H1 (cell line): ENCODE measurements at regions not wholly inside any gene's neighbourhood (a gene's known extent, or its start where the extent isn't known, plus 50 kb on each side); places are given as distances from the start of the nearest gene placed in this dataset.

ENCODE experiments used
- CTCF ChIA-PET: fragments of 300-600 bp; sonication (Branson Sonifier 250); formaldehyde crosslinking; loops from one replicate; lab custom pipeline; 2021; ENCODE audit not compliant: partially characterized antibody; lab: Charles Lee
- POLR2A ChIA-PET: fragments of 300-600 bp; sonication (Branson Sonifier 250); formaldehyde crosslinking; loops from one replicate; lab custom pipeline; 2021; ENCODE audit warnings: inconsistent platforms; ENCODE audit not compliant: partially characterized antibody; lab: Charles Lee
- DNase-seq, 2 experiments: peaks; one replicate each; pipeline versions ENCODE4 v3.0.0 to v3.0.0-alpha.2; 2010 to 2022; ENCODE audit warnings: low spot score in 2 of 2, low read depth in 1 of 2, mixed read lengths in 1 of 2
- FAIRE-seq: peaks from 2 replicates; lab custom pipeline; 2011; peaks lifted over from hg19 to GRCh38; lab: Jason Lieb, UNC
- H2AFZ ChIP-seq: 2 replicates; pipeline ENCODE4 v1.8.1; 2012; ENCODE audit warnings: low read length, inconsistent platforms
- H2AK5ac ChIP-seq: 2 replicates; pipeline ENCODE4 v1.6.1; 2013; ENCODE audit warnings: low read depth, low read length
- H2BK120ac ChIP-seq: replicated peaks from 2 replicates; pipeline ENCODE3; 2013; ENCODE audit warnings: low read depth, low read length, inconsistent platforms
- H2BK12ac ChIP-seq: 2 replicates; pipeline ENCODE4 v1.6.1; 2013; ENCODE audit warnings: low read depth, low read length
- H2BK15ac ChIP-seq: 2 replicates; pipeline ENCODE4 v1.6.1; 2013; ENCODE audit warnings: low read length
- H2BK20ac ChIP-seq: 2 replicates; pipeline ENCODE4 v1.6.1; 2013; ENCODE audit warnings: low read length
- H2BK5ac ChIP-seq: 2 replicates; pipeline ENCODE4 v1.6.1; 2013; ENCODE audit warnings: low read depth, low read length
- H3K14ac ChIP-seq: 2 replicates; pipeline ENCODE4 v1.6.1; 2013; ENCODE audit warnings: inconsistent platforms; ENCODE audit not compliant: insufficient read length
- H3K18ac ChIP-seq: 2 replicates; pipeline ENCODE4 v1.6.1; 2013; ENCODE audit warnings: low read length; ENCODE audit errors: extremely low read depth
- H3K23ac ChIP-seq: 2 replicates; pipeline ENCODE4 v1.6.1; 2013; ENCODE audit warnings: inconsistent platforms; ENCODE audit not compliant: insufficient read length
- H3K23me2 ChIP-seq: 2 replicates; pipeline ENCODE4 v1.6.1; 2013; ENCODE audit warnings: low read depth, low read length
- H3K27ac ChIP-seq: 2 replicates; pipeline ENCODE4 v1.6.1; 2011; ENCODE audit warnings: low read depth, low read length, inconsistent platforms
- H3K27me3 ChIP-seq, 4 experiments: replicated peaks in 1 of 4; 1 replicate in 1 of 4; 2 replicates in 3 of 4; pipeline versions ENCODE4 v1.6.1 to v1.8.1; 2011 to 2013; ENCODE audit warnings: low read length in 3 of 4, mild to moderate bottlenecking in 3 of 4, inconsistent platforms in 2 of 4, mixed read lengths in 2 of 4, moderate library complexity in 1 of 4; ENCODE audit not compliant: control insufficient read depth in 3 of 4, insufficient read depth in 3 of 4; ENCODE audit errors: extremely low read depth in 1 of 4
- H3K36me3 ChIP-seq, 4 experiments: 2 replicates each; pipeline versions ENCODE4 v1.6.1 to v1.8.1; 2011 to 2013; ENCODE audit warnings: mild to moderate bottlenecking in 4 of 4, low read length in 3 of 4, moderate library complexity in 2 of 4, control low read depth in 1 of 4, inconsistent platforms in 1 of 4; ENCODE audit not compliant: insufficient read depth in 4 of 4, control insufficient read depth in 2 of 4
- H3K4ac ChIP-seq: replicated peaks from 2 replicates; pipeline ENCODE3; 2013; ENCODE audit warnings: low read length, low read depth, mixed read lengths, inconsistent platforms; ENCODE audit not compliant: insufficient read length
- H3K4me1 ChIP-seq, 4 experiments: replicated peaks in 1 of 4; 1 replicate in 1 of 4; 2 replicates in 3 of 4; pipeline versions ENCODE4 v1.6.1 to v1.8.1; 2011 to 2013; ENCODE audit warnings: low read length in 3 of 4, inconsistent platforms in 2 of 4, mixed read lengths in 1 of 4; ENCODE audit not compliant: insufficient read depth in 4 of 4, control insufficient read depth in 3 of 4
- H3K4me2 ChIP-seq, 2 experiments: 2 replicates each; pipeline versions ENCODE4 v1.6.1 to v1.8.1; 2011 to 2013; ENCODE audit warnings: low read depth in 2 of 2, low read length in 2 of 2, control low read depth in 1 of 2, inconsistent platforms in 1 of 2, mild to moderate bottlenecking in 1 of 2; ENCODE audit not compliant: insufficient read depth in 1 of 2
- H3K4me3 ChIP-seq, 4 experiments: fragments of 200-600, 300-600 bp in 1 of 4; sonication (generic), shearing (Covaris generic), sonication (Bioruptor Twin) in 1 of 4; 2 replicates each; pipeline versions ENCODE4 v1.5.1 to v1.8.1; 2011 to 2016; ENCODE audit warnings: low read length in 4 of 4, low read depth in 3 of 4, control low read depth in 2 of 4, inconsistent platforms in 2 of 4, mild to moderate bottlenecking in 2 of 4, mixed read lengths in 1 of 4, moderate library complexity in 1 of 4; ENCODE audit not compliant: insufficient read depth in 2 of 4; ENCODE audit errors: extremely low read depth in 1 of 4
- H3K56ac ChIP-seq: replicated peaks from 2 replicates; pipeline ENCODE3; 2013; ENCODE audit warnings: low read depth, mild to moderate bottlenecking, mixed read lengths, low read length, inconsistent platforms; ENCODE audit not compliant: insufficient read length
- H3K79me1 ChIP-seq: 2 replicates; pipeline ENCODE4 v1.6.1; 2013; ENCODE audit warnings: low read depth, low read length, control low read depth
- H3K79me2 ChIP-seq, 2 experiments: 2 replicates each; pipeline versions ENCODE4 v1.6.1 to v1.8.1; 2012 to 2013; ENCODE audit warnings: low read length in 2 of 2, mild to moderate bottlenecking in 2 of 2, inconsistent platforms in 1 of 2; ENCODE audit not compliant: insufficient read depth in 2 of 2, control insufficient read depth in 1 of 2
- H3K9ac ChIP-seq, 4 experiments: replicated peaks in 1 of 4; 1 replicate in 1 of 4; 2 replicates in 3 of 4; pipeline versions ENCODE4 v1.6.1 to v1.8.1; 2011 to 2013; ENCODE audit warnings: low read depth in 3 of 4, low read length in 3 of 4, control low read depth in 2 of 4, mild to moderate bottlenecking in 2 of 4, moderate library complexity in 2 of 4, inconsistent platforms in 1 of 4; ENCODE audit errors: extremely low read depth in 1 of 4
- H3K9me3 ChIP-seq, 2 experiments: 2 replicates each; pipeline versions ENCODE4 v1.6.1 to v1.8.1; 2012 to 2013; ENCODE audit warnings: mild to moderate bottlenecking in 2 of 2, moderate library complexity in 2 of 2, control low read depth in 1 of 2, inconsistent platforms in 1 of 2, low read depth in 1 of 2, low read length in 1 of 2, mixed read lengths in 1 of 2; ENCODE audit not compliant: insufficient read depth in 2 of 2
- H4K20me1 ChIP-seq, 2 experiments: replicated peaks in 1 of 2; 2 replicates each; pipeline versions ENCODE3 to v1.8.1; 2011 to 2013; ENCODE audit warnings: inconsistent platforms in 2 of 2, low read length in 2 of 2, mild to moderate bottlenecking in 1 of 2; ENCODE audit not compliant: insufficient read depth in 2 of 2, control insufficient read depth in 1 of 2
- H4K5ac ChIP-seq: 2 replicates; pipeline ENCODE4 v1.6.1; 2013; ENCODE audit warnings: low read length, low read depth, mixed read lengths, inconsistent platforms; ENCODE audit not compliant: insufficient read length
- H4K8ac ChIP-seq: 2 replicates; pipeline ENCODE4 v1.8.0; 2013; ENCODE audit warnings: mild to moderate bottlenecking, moderate library complexity, low read length, inconsistent platforms; ENCODE audit not compliant: insufficient read depth; ENCODE audit errors: extremely low read depth
- H4K91ac ChIP-seq: replicated peaks from 2 replicates; pipeline ENCODE3; 2013; ENCODE audit warnings: low read length, mixed read lengths, inconsistent platforms; ENCODE audit not compliant: insufficient read length
- BCL11A ChIP-seq, 2 experiments: IDR thresholded peaks; one replicate each; pipeline ENCODE4 v1.6.1; 2011; ENCODE audit warnings: low read depth in 2 of 2, low read length in 2 of 2, mild to moderate bottlenecking in 2 of 2
- GTF2F1 ChIP-seq: IDR thresholded peaks from 2 replicates; pipeline ENCODE4 v1.6.1; 2012; ENCODE audit warnings: low read depth, low read length, improper control_type of control experiment, borderline replicate concordance
- POU5F1 ChIP-seq: IDR thresholded peaks from 2 replicates; pipeline ENCODE4 v1.6.1; 2011; ENCODE audit warnings: low read depth, mild to moderate bottlenecking, low read length, moderate library complexity
- SIN3A ChIP-seq, 2 experiments: IDR thresholded peaks in 1 of 2; conservative IDR thresholded peaks in 1 of 2; 2 replicates each; pipeline ENCODE4 v1.6.1; 2011 to 2012; ENCODE audit warnings: low read length in 2 of 2, improper control_type of control experiment in 1 of 2, low read depth in 1 of 2, mild to moderate bottlenecking in 1 of 2
- YY1 ChIP-seq: IDR thresholded peaks from 2 replicates; pipeline ENCODE4 v1.6.1; 2011; ENCODE audit warnings: low read depth, mild to moderate bottlenecking, low read length
- WGBS, 2 experiments: shearing (Covaris generic) in 1 of 2; methylation state at CpG; one replicate each; pipeline versions ENCODE4 v1.1.6 to v1.1.7; 2013 to 2015; ENCODE audit warnings: low lambda C conversion rate in 2 of 2, mixed read lengths in 2 of 2, inconsistent platforms in 1 of 2, low coverage in 1 of 2, missing lambda C conversion rate in 1 of 2; ENCODE audit not compliant: insufficient replicate concordance in 2 of 2, insufficient coverage in 1 of 2, insufficient read length in 1 of 2; ENCODE audit errors: extremely low coverage in 1 of 2, missing lambda C conversion rate in 1 of 2; 5-methylcytosine and 5-hydroxymethylcytosine counted together

DNA sequence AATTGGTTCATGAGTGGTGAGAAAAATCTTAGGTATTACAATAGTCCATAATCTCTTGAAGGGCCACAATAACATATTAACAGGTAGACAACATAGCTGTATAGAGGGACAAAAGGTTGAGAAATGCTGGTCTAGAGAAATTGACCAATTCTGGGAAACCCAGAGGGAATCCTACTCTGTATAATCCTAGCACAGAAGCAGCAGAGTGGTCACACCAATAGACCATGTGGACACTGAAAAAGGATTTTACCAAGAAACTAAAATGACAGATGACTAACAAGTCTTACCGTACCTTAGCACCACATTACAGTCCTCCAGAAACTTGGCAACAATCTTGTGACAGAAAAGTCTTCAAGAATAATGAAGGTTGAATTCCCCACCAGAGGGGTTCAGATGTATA is 169.1 kb upstream of the PCDH18 start:
- 92% methylated on average over 1 of the region's 1 CpG; no CpG with 5 or more reads in 1 of the 2 experiments for WGBS, 2 experiments
- TF ChIP-seq BCL11A (IDR thresholded peaks at IDR 0.05; ENCODE audit: low read depth in 2 of 2, low read length in 2 of 2) (no peak), GTF2F1 (no peak), YY1 (no peak), SIN3A (conservative IDR thresholded peaks at IDR 0.05 in 1 of 2, IDR thresholded peaks at IDR 0.05 in 1 of 2; ENCODE audit: low read depth in 1 of 2, low read length in 2 of 2) (no peak), POU5F1 (no peak)

More for the DNA sequence above, 169.1 kb upstream of the PCDH18 start:
- Histone ChIP-seq H3K4me2 (no peak overlapping the region), H3K4me3 (no peak overlapping the region), H3K4ac (no peak overlapping the region), H3K18ac (no peak overlapping the region), H4K20me1 (no peaks in the 10 kb centered on the region), H3K79me1 (no peaks in the 10 kb centered on the region), H3K79me2 (no peaks in the 10 kb centered on the region), H3K23me2 (no peaks in the 10 kb centered on the region; the same call in 1 of the 2 replicates), H3K36me3 (no peaks in the 10 kb centered on the region), H3K27ac (no peak overlapping the region), H2AFZ (no peak overlapping the region), H2BK15ac (no peak overlapping the region), H2BK12ac (no peak overlapping the region), H4K91ac (no peak overlapping the region), H4K5ac (no peak overlapping the region), H2BK120ac (no peak overlapping the region), H3K14ac (no peak overlapping the region), H3K9me3 (no peaks in the 10 kb centered on the region; a peak in 1 of 4 replicates), H2BK20ac (no peak overlapping the region), H3K27me3 (no peaks in the 10 kb centered on the region), H2BK5ac (no peak overlapping the region), H3K9ac (no peak overlapping the region), H4K8ac (no peak overlapping the region), H3K56ac (no peak overlapping the region), H2AK5ac (no peak overlapping the region), H3K4me1 (no peaks in the 10 kb centered on the region), H3K23ac (no peak overlapping the region)
- no peak for DNase-seq
- ChIA-PET CTCF (no interaction called here), POLR2A (no interaction called here)
- no peak for FAIRE-seq
